ENCODE measurements at regions not wholly inside any gene's neighbourhood (a gene's known extent, or its start where the extent isn't known, plus 50 kb on each side); places are given as distances from the start of the nearest gene placed in this dataset.

GRCh38 chr10:4080225-4080805, 295.3 kb upstream of the KLF6 start:
- no peak for TF ChIP-seq CTCF (IDR thresholded peaks at IDR 0.05; ENCODE audit: insufficient read depth, low read depth, low read length, missing control alignments)
- no peak for DNase-seq (ENCODE audit: low read depth)
- no peak overlapping the region for H3K4me3 ChIP-seq (ENCODE audit: low read length)

GRCh38 chr10:4079803-4080202, 294.8 kb upstream of the KLF6 start:
- H3K4me3 ChIP-seq (ENCODE audit: low read length): no peak overlapping the region
- no peak for TF ChIP-seq CTCF (IDR thresholded peaks at IDR 0.05; ENCODE audit: insufficient read depth, low read depth, low read length, missing control alignments)

GRCh38 chr10:4077804-4078203, 292.8 kb upstream of the KLF6 start:
- DNase-seq (ENCODE audit: low read depth): no peak
- no peak for TF ChIP-seq CTCF (IDR thresholded peaks at IDR 0.05; ENCODE audit: insufficient read depth, low read depth, low read length, missing control alignments)
- H3K4me3 ChIP-seq (ENCODE audit: low read length): no peak overlapping the region

More at GRCh38 chr10:4079803-4080202, 294.8 kb upstream of the KLF6 start:
- DNase-seq (ENCODE audit: low read depth): peak; percentile 36

- DNase-seq (ENCODE audit: low read depth): no peak
- no peak for TF ChIP-seq CTCF (IDR thresholded peaks at IDR 0.05; ENCODE audit: insufficient read depth, low read depth, low read length, missing control alignments)
- H3K4me3 ChIP-seq (ENCODE audit: low read length): no peak overlapping the region
Measured at GRCh38 chr10:4076983-4077382, 292.0 kb upstream of the KLF6 start.

- H3K4me3 ChIP-seq (ENCODE audit: low read length): no peak overlapping the region
- TF ChIP-seq CTCF (IDR thresholded peaks at IDR 0.05; ENCODE audit: insufficient read depth, low read depth, low read length, missing control alignments): no peak
- DNase-seq (ENCODE audit: low read depth): no peak
Measured at GRCh38 chr10:4075443-4075842, 290.4 kb upstream of the KLF6 start.

- peak; percentile 97 for DNase-seq (ENCODE audit: low read depth)
- no peak overlapping the region for H3K4me3 ChIP-seq (ENCODE audit: low read length)
- TF ChIP-seq CTCF (IDR thresholded peaks at IDR 0.05; ENCODE audit: insufficient read depth, low read depth, low read length, missing control alignments): no peak
Measured at GRCh38 chr10:4074545-4075407, 289.8 kb upstream of the KLF6 start.
